ENCODE measurements at regions not wholly inside any gene's neighbourhood (a gene's known extent, or its start where the extent isn't known, plus 50 kb on each side); places are given as distances from the start of the nearest gene placed in this dataset.

- Histone ChIP-seq H3K4me1 (ENCODE audit: control insufficient read depth, insufficient read depth, low read length, unreplicated experiment) (peaks cover 49% of the 10 kb centered on the region), H3K79me2 (ENCODE audit: control insufficient read depth, insufficient read depth, low read length, unreplicated experiment) (no peaks in the 10 kb centered on the region), H3K36me3 (ENCODE audit: insufficient read depth, low read length) (no peaks in the 10 kb centered on the region), H3K27me3 (ENCODE audit: insufficient read depth, low read length) (no peaks in the 10 kb centered on the region), H2AFZ (ENCODE audit: low read length, unreplicated experiment) (no peak overlapping the region), H3K27ac (ENCODE audit: low read depth, low read length) (no peak overlapping the region), H3K4me3 (ENCODE audit: low read depth, low read length) (no peak overlapping the region)
These were observed 200.4 kb downstream of the KIF18A start for GRCh38 chr11:27907530-27907929.

DNA sequence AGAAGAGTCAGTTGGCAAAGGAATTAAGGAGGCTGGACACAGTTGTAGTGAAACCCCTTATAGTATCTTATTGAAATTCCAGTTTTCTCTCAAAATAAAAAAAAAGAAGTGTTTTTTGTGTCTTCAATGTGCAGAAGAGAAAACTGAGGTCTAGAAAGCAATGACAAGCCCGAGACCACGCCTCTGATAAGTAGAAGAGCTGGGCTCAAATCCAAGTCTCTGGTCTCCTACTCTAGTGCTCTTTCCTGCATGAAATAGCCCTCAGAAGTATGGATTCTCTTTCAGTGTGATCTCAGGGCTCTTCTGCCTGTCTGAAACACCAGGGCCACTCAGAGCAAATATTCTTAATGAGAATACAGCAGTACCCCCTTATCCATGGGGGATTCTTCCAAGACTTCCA lies 200.9 kb downstream of the KIF18A start:
- H2AFZ ChIP-seq (ENCODE audit: low read length, unreplicated experiment) = no peak overlapping the region
- H3K4me3 ChIP-seq (ENCODE audit: low read depth, low read length) = no peak overlapping the region
- peaks cover 52% of the 10 kb centered on the region for H3K4me1 ChIP-seq (ENCODE audit: control insufficient read depth, insufficient read depth, low read length, unreplicated experiment)
- H3K36me3 ChIP-seq (ENCODE audit: insufficient read depth, low read length) = no peaks in the 10 kb centered on the region
- no peak overlapping the region for H3K27ac ChIP-seq (ENCODE audit: low read depth, low read length)
- H3K79me2 ChIP-seq (ENCODE audit: control insufficient read depth, insufficient read depth, low read length, unreplicated experiment) = no peaks in the 10 kb centered on the region
- no peaks in the 10 kb centered on the region for H3K27me3 ChIP-seq (ENCODE audit: insufficient read depth, low read length)

GRCh38 chr11:27904358-27905055 lies 203.4 kb downstream of the KIF18A start:
- peak overlapping the region; percentile 47; the same call in 1 of the 2 replicates for H3K4me3 ChIP-seq (ENCODE audit: low read depth, low read length)
- peak overlapping the region; percentile 88 for H3K27ac ChIP-seq (ENCODE audit: low read depth, low read length)
- peaks cover 38% of the 10 kb centered on the region for H3K4me1 ChIP-seq (ENCODE audit: control insufficient read depth, insufficient read depth, low read length, unreplicated experiment)
- no peaks in the 10 kb centered on the region for H3K79me2 ChIP-seq (ENCODE audit: control insufficient read depth, insufficient read depth, low read length, unreplicated experiment)
- H3K36me3 ChIP-seq (ENCODE audit: insufficient read depth, low read length) = no peaks in the 10 kb centered on the region
- H3K27me3 ChIP-seq (ENCODE audit: insufficient read depth, low read length) = no peaks in the 10 kb centered on the region
- peak overlapping the region; percentile 81 for H2AFZ ChIP-seq (ENCODE audit: low read length, unreplicated experiment)

DNA sequence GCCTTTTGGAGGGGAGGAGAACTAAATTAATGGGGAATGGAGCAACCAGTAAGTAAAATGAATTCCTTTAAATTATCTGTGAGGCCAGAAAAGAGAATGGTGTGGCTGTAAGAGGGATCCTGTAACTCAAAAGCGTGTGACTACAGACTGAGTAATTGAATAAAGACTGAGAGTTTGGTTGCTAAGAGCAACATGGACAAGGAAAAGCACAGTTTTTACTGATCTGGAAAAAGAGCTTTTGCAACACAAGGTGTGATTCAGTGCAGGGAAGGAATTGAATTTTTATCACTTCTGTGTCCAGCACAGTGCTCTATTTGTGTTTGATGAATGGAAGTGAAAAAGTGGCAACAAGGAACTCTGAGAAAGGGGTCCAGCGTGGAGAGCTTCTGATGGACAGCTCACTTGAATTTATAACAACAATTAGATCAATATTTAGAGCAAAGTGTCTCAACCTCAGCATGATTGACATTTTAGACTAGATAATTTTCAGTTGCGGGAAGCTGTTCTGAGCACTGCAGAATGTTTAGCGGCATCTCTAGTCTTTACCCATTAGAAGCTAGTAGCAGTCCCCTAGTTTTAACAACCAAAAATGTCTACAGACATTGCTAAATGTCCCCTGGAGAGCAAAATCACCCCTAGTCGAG lies 202.8 kb upstream of the BDNF start:
- no peak overlapping the region for H2AFZ ChIP-seq (ENCODE audit: low read length, unreplicated experiment)
- H3K79me2 ChIP-seq (ENCODE audit: control insufficient read depth, insufficient read depth, low read length, unreplicated experiment) = no peaks in the 10 kb centered on the region
- H3K36me3 ChIP-seq (ENCODE audit: insufficient read depth, low read length) = no peaks in the 10 kb centered on the region
- peak overlapping the region; percentile 88 for H3K27ac ChIP-seq (ENCODE audit: low read depth, low read length)
- H3K27me3 ChIP-seq (ENCODE audit: insufficient read depth, low read length) = no peaks in the 10 kb centered on the region
- peaks cover 32% of the 10 kb centered on the region for H3K4me1 ChIP-seq (ENCODE audit: control insufficient read depth, insufficient read depth, low read length, unreplicated experiment)
- H3K4me3 ChIP-seq (ENCODE audit: low read depth, low read length) = no peak overlapping the region

DNA sequence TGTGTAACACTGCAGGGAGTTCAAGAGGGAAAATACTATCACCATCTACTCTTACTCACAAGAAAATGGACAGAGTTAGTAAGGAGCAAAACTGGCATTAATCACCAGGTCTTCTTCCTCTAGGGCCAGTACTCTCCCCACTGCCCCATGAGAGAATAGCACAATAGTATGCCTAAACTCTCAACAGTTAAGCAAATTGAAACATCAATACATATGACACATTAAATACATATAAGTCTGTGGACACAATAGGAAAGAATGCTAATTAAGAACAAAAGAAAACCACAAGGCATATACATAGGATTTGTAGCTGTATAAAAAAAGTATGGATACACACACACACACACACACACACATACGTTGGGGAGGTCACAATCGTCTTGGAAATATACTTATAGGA lies 197.9 kb upstream of the BDNF start:
- Histone ChIP-seq H3K27me3 (ENCODE audit: insufficient read depth, low read length) (no peaks in the 10 kb centered on the region), H3K4me1 (ENCODE audit: control insufficient read depth, insufficient read depth, low read length, unreplicated experiment) (peaks cover 15% of the 10 kb centered on the region), H3K36me3 (ENCODE audit: insufficient read depth, low read length) (no peaks in the 10 kb centered on the region), H2AFZ (ENCODE audit: low read length, unreplicated experiment) (no peak overlapping the region), H3K27ac (ENCODE audit: low read depth, low read length) (no peak overlapping the region), H3K79me2 (ENCODE audit: control insufficient read depth, insufficient read depth, low read length, unreplicated experiment) (no peaks in the 10 kb centered on the region), H3K4me3 (ENCODE audit: low read depth, low read length) (no peak overlapping the region)

DNA sequence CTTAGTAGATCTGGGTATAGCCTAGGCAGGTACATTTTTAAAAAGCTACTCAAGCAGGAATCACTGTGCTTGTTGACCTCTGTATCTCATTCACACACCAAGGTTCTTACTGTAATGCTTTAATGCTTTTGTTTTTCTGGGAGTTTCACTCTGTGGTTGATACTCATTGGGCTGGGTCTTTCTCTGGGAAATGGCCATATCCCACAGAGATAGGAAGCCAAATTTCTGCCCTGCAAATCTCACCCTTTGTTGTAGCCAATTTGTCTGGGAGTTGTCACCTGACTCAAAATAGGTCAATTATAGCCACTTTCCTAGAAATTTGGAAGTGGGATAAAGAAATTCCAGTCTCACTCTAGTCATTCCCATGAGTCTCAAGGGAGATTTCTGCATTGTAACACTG lies 195.8 kb upstream of the BDNF start:
- Histone ChIP-seq H3K4me3 (ENCODE audit: low read depth, low read length) (no peak overlapping the region), H3K79me2 (ENCODE audit: control insufficient read depth, insufficient read depth, low read length, unreplicated experiment) (no peaks in the 10 kb centered on the region), H3K4me1 (ENCODE audit: control insufficient read depth, insufficient read depth, low read length, unreplicated experiment) (peaks cover 7% of the 10 kb centered on the region), H3K27ac (ENCODE audit: low read depth, low read length) (no peak overlapping the region), H3K27me3 (ENCODE audit: insufficient read depth, low read length) (no peaks in the 10 kb centered on the region), H2AFZ (ENCODE audit: low read length, unreplicated experiment) (no peak overlapping the region), H3K36me3 (ENCODE audit: insufficient read depth, low read length) (no peaks in the 10 kb centered on the region)

GRCh38 chr11:27894552-27894951 lies 194.3 kb upstream of the BDNF start:
- no peak overlapping the region; the same call in 1 of the 2 replicates for H3K4me3 ChIP-seq (ENCODE audit: low read depth, low read length)
- H3K27me3 ChIP-seq (ENCODE audit: insufficient read depth, low read length) = no peaks in the 10 kb centered on the region
- peaks cover 7% of the 10 kb centered on the region for H3K4me1 ChIP-seq (ENCODE audit: control insufficient read depth, insufficient read depth, low read length, unreplicated experiment)

GRCh38 chr11:27886857-27887256 lies 186.6 kb upstream of the BDNF start:
- H3K27ac ChIP-seq (ENCODE audit: low read depth, low read length) = no peak overlapping the region
- no peaks in the 10 kb centered on the region for H3K36me3 ChIP-seq (ENCODE audit: insufficient read depth, low read length)
- H3K4me3 ChIP-seq (ENCODE audit: low read depth, low read length) = no peak overlapping the region
- H3K4me1 ChIP-seq (ENCODE audit: control insufficient read depth, insufficient read depth, low read length, unreplicated experiment) = no peaks in the 10 kb centered on the region
- no peaks in the 10 kb centered on the region for H3K27me3 ChIP-seq (ENCODE audit: insufficient read depth, low read length)
- H2AFZ ChIP-seq (ENCODE audit: low read length, unreplicated experiment) = no peak overlapping the region
- H3K79me2 ChIP-seq (ENCODE audit: control insufficient read depth, insufficient read depth, low read length, unreplicated experiment) = no peaks in the 10 kb centered on the region

More at GRCh38 chr11:27894552-27894951, 194.3 kb upstream of the BDNF start:
- no peaks in the 10 kb centered on the region for H3K79me2 ChIP-seq (ENCODE audit: control insufficient read depth, insufficient read depth, low read length, unreplicated experiment)
- H3K27ac ChIP-seq (ENCODE audit: low read depth, low read length) = no peak overlapping the region
- H3K36me3 ChIP-seq (ENCODE audit: insufficient read depth, low read length) = no peaks in the 10 kb centered on the region
- H2AFZ ChIP-seq (ENCODE audit: low read length, unreplicated experiment) = no peak overlapping the region

- no peaks in the 10 kb centered on the region for H3K4me1 ChIP-seq (ENCODE audit: control insufficient read depth, insufficient read depth, low read length, unreplicated experiment)
- no peaks in the 10 kb centered on the region for H3K36me3 ChIP-seq (ENCODE audit: insufficient read depth, low read length)
- H3K27me3 ChIP-seq (ENCODE audit: insufficient read depth, low read length) = no peaks in the 10 kb centered on the region
- H3K4me3 ChIP-seq (ENCODE audit: low read depth, low read length) = no peak overlapping the region
- H3K79me2 ChIP-seq (ENCODE audit: control insufficient read depth, insufficient read depth, low read length, unreplicated experiment) = no peaks in the 10 kb centered on the region
- peak overlapping the region; percentile 2 for H2AFZ ChIP-seq (ENCODE audit: low read length, unreplicated experiment)
- no peak overlapping the region for H3K27ac ChIP-seq (ENCODE audit: low read depth, low read length)
These were observed 181.9 kb upstream of the BDNF start for GRCh38 chr11:27882066-27882697.

DNA sequence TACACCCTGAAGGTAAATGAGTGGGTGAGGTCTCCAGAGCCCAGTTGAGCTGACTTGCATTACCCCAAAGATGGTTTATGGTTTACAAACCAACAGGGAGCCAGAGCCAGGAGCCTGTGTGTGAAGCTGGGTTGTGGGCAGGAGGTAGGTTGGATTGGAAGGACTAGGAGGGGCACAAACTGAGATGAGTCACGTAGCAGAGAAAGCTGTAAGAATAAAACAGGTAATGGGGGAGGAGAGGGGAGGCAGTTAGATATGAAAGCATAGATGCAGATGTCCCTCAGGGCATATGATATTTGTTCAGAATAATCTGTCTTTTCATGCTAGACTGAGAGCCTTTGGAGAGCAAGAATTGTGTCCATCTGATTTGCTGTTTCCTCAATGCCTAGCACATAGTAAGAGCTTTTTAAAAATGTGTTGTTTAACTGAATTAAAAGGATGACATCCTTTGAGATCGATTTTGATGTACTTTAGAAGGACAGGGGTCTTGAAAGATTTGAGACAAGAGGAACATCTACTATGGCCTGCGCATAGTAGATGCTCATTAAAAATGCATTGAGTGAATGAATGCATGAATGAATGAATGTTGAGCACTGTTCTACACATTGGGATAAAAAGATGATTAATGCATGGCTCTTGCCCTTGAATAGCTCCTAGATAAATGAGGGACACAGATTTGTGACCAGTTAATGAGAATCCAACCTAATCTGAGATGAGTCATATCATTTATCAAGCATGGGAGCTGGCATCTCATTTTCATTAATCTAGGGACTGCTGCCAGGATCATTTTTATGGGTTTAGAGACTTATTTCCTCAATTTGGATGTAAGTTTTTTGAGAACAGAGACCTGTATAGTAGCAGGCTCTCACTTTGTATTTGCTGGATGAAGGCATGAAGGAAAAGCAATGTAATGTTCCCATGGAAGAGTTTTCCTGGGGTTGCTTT lies 175.8 kb upstream of the BDNF start:
- H3K4me1 ChIP-seq (ENCODE audit: control insufficient read depth, insufficient read depth, low read length, unreplicated experiment) = no peaks in the 10 kb centered on the region
- H3K36me3 ChIP-seq (ENCODE audit: insufficient read depth, low read length) = no peaks in the 10 kb centered on the region
- no peak overlapping the region for H3K27ac ChIP-seq (ENCODE audit: low read depth, low read length)
- H3K27me3 ChIP-seq (ENCODE audit: insufficient read depth, low read length) = no peaks in the 10 kb centered on the region
- no peak overlapping the region for H2AFZ ChIP-seq (ENCODE audit: low read length, unreplicated experiment)
- no peaks in the 10 kb centered on the region for H3K79me2 ChIP-seq (ENCODE audit: control insufficient read depth, insufficient read depth, low read length, unreplicated experiment)
- H3K4me3 ChIP-seq (ENCODE audit: low read depth, low read length) = no peak overlapping the region

Data from ACC112 (cell line).